SH-SY5Y (cell line): ENCODE measurements at regions not wholly inside any gene's neighbourhood (a gene's known extent, or its start where the extent isn't known, plus 50 kb on each side); places are given as distances from the start of the nearest gene placed in this dataset.

Experiments
- GATA2 ChIP-seq: IDR thresholded peaks from 2 replicates; pipeline ENCODE4 v1.6.1; 2011; ENCODE audit warnings: mild to moderate bottlenecking, low read depth, low read length
- GATA3 ChIP-seq: IDR thresholded peaks from 2 replicates; pipeline ENCODE4 v1.6.1; 2011; ENCODE audit warnings: low read depth, mild to moderate bottlenecking, low read length, moderate library complexity

GRCh38 chr3:165713479-165713878 lies 123.7 kb downstream of the BCHE start:
- no peak for TF ChIP-seq GATA3
- no peak for TF ChIP-seq GATA2
